Smooth muscle cell (in vitro differentiated cells): ENCODE measurements at regions not wholly inside any gene's neighbourhood (a gene's known extent, or its start where the extent isn't known, plus 50 kb on each side); places are given as distances from the start of the nearest gene placed in this dataset.

ENCODE experiments used
- DNase-seq: peaks from one replicate; lab custom pipeline; 2025; ENCODE audit not compliant: unreplicated experiment; lab: John Stamatoyannopoulos, UW
- H2AFZ ChIP-seq: fragments of 200-600 bp; sonication (generic); 2 replicates; pipeline ENCODE4 v1.6.0; 2016; ENCODE audit warnings: antibody characterized with exemption, low read depth, mild to moderate bottlenecking
- H3F3A ChIP-seq: fragments of 200-600 bp; sonication (generic); 2 replicates; pipeline ENCODE4 v1.6.0; 2017; ENCODE audit warnings: antibody characterized with exemption, low read depth
- H3K27ac ChIP-seq: fragments of 200-600 bp; sonication (generic); 2 replicates; pipeline ENCODE4 v1.5.1; 2016; ENCODE audit warnings: low read depth, mild to moderate bottlenecking
- H3K27me3 ChIP-seq: fragments of 200-600 bp; sonication (generic); 2 replicates; pipeline ENCODE4 v1.6.1; 2016; ENCODE audit warnings: low read depth, mild to moderate bottlenecking
- H3K36me3 ChIP-seq: fragments of 200-600 bp; sonication (generic); 2 replicates; pipeline ENCODE4 v1.5.1; 2016; ENCODE audit warnings: low read depth
- H3K4me1 ChIP-seq: fragments of 200-600 bp; sonication (generic); 2 replicates; pipeline ENCODE4 v1.5.1; 2016; ENCODE audit warnings: low read depth
- H3K4me2 ChIP-seq: fragments of 200-600 bp; sonication (generic); 2 replicates; pipeline ENCODE4 v1.6.0; 2016; ENCODE audit warnings: mild to moderate bottlenecking
- H3K4me3 ChIP-seq: fragments of 200-600 bp; sonication (generic); 2 replicates; pipeline ENCODE4 v1.5.1; 2016; ENCODE audit warnings: mild to moderate bottlenecking
- H3K79me2 ChIP-seq: fragments of 200-600 bp; sonication (generic); 2 replicates; pipeline ENCODE4 v1.6.0; 2016; ENCODE audit warnings: low read depth, mild to moderate bottlenecking
- H3K9ac ChIP-seq: fragments of 200-600 bp; sonication (generic); 2 replicates; pipeline ENCODE4 v1.6.0; 2016; ENCODE audit warnings: low read depth
- H3K9me3 ChIP-seq: fragments of 200-600 bp; sonication (generic); replicated peaks from 2 replicates; pipeline ENCODE4 v1.5.1; 2016; ENCODE audit warnings: low read depth
- H4K20me1 ChIP-seq: fragments of 200-600 bp; sonication (generic); 2 replicates; pipeline ENCODE4 v1.6.0; 2016; ENCODE audit warnings: low read depth
- CTCF ChIP-seq: fragments of 200-600 bp; sonication (generic); IDR thresholded peaks from 2 replicates; pipeline ENCODE4 v1.5.1; 2017; ENCODE audit warnings: borderline replicate concordance, mild to moderate bottlenecking, antibody characterized with exemption; ENCODE audit not compliant: insufficient read depth, poor library complexity, severe bottlenecking
- WGBS: methylation state at CpG from one replicate; pipeline ENCODE4 v1.1.7; 2016; ENCODE audit warnings: low lambda C conversion rate; 5-methylcytosine and 5-hydroxymethylcytosine counted together

GRCh38 chr5:116358911-116359418 lies 215.7 kb downstream of the SEMA6A start:
- no peak overlapping the region for H3K4me3 ChIP-seq
- no peak for DNase-seq
- H3K79me2 ChIP-seq, result no peaks in the 10 kb centered on the region
- WGBS, result 100% methylated on average over 1 of the region's 1 CpG
- no peaks in the 10 kb centered on the region for H3K9me3 ChIP-seq
- H4K20me1 ChIP-seq, result no peaks in the 10 kb centered on the region
- H3F3A ChIP-seq, result no peaks in the 10 kb centered on the region
- H3K36me3 ChIP-seq, result no peaks in the 10 kb centered on the region
- H3K4me1 ChIP-seq, result no peaks in the 10 kb centered on the region
- H3K27ac ChIP-seq, result no peak overlapping the region
- TF ChIP-seq CTCF, result no peak
- no peak overlapping the region for H3K9ac ChIP-seq
- H3K27me3 ChIP-seq, result peaks cover 3% of the 10 kb centered on the region
- no peak overlapping the region for H2AFZ ChIP-seq
- H3K4me2 ChIP-seq, result no peak overlapping the region

- DNase-seq, result no peak
- H3K9me3 ChIP-seq, result no peaks in the 10 kb centered on the region
- H3K79me2 ChIP-seq, result no peaks in the 10 kb centered on the region
- H3K4me1 ChIP-seq, result no peaks in the 10 kb centered on the region
- no peaks in the 10 kb centered on the region for H4K20me1 ChIP-seq
- no peak for TF ChIP-seq CTCF
- H3F3A ChIP-seq, result no peaks in the 10 kb centered on the region
- H3K4me2 ChIP-seq, result no peak overlapping the region
- no peak overlapping the region for H3K27ac ChIP-seq
- H3K27me3 ChIP-seq, result peaks cover 3% of the 10 kb centered on the region
- H3K9ac ChIP-seq, result no peak overlapping the region
- H3K4me3 ChIP-seq, result no peak overlapping the region
- H3K36me3 ChIP-seq, result no peaks in the 10 kb centered on the region
- no peak overlapping the region for H2AFZ ChIP-seq
Observed at GRCh38 chr5:116358015-116358523, 216.6 kb downstream of the SEMA6A start.

GRCh38 chr5:116355819-116356601 lies 218.6 kb downstream of the SEMA6A start:
- Histone ChIP-seq H3F3A (no peaks in the 10 kb centered on the region), H3K9me3 (no peaks in the 10 kb centered on the region), H3K4me2 (no peak overlapping the region), H3K27me3 (peaks cover 1% of the 10 kb centered on the region), H3K9ac (no peak overlapping the region), H4K20me1 (no peaks in the 10 kb centered on the region), H3K4me3 (no peak overlapping the region), H3K27ac (no peak overlapping the region), H3K36me3 (no peaks in the 10 kb centered on the region), H3K79me2 (no peaks in the 10 kb centered on the region), H2AFZ (no peak overlapping the region), H3K4me1 (no peaks in the 10 kb centered on the region)
- WGBS, result 73% methylated on average over 6 of the region's 6 CpGs
- DNase-seq, result no peak
- no peak for TF ChIP-seq CTCF

- no peaks in the 10 kb centered on the region for H3F3A ChIP-seq
- no peak for TF ChIP-seq CTCF
- no peaks in the 10 kb centered on the region for H4K20me1 ChIP-seq
- H3K9me3 ChIP-seq, result no peaks in the 10 kb centered on the region
- H3K79me2 ChIP-seq, result no peaks in the 10 kb centered on the region
- no peak overlapping the region for H2AFZ ChIP-seq
- no peak overlapping the region for H3K4me3 ChIP-seq
- no peak overlapping the region for H3K27ac ChIP-seq
- H3K4me1 ChIP-seq, result no peaks in the 10 kb centered on the region
- H3K27me3 ChIP-seq, result no peaks in the 10 kb centered on the region
- H3K9ac ChIP-seq, result no peak overlapping the region
- H3K4me2 ChIP-seq, result no peak overlapping the region
- no peak for DNase-seq
- H3K36me3 ChIP-seq, result no peaks in the 10 kb centered on the region
Observed at GRCh38 chr5:116354699-116355098, 219.9 kb downstream of the SEMA6A start.
